ENCODE measurements at regions not wholly inside any gene's neighbourhood (a gene's known extent, or its start where the extent isn't known, plus 50 kb on each side); places are given as distances from the start of the nearest gene placed in this dataset.

- TF ChIP-seq CTCF (conservative IDR thresholded peaks at IDR 0.05) = no peak
- H3K27ac ChIP-seq = no peak overlapping the region
Observed at GRCh38 chr2:41434991-41435390, 612.8 kb upstream of the PKDCC start.

- TF ChIP-seq CTCF (conservative IDR thresholded peaks at IDR 0.05) = no peak
- no peak overlapping the region for H3K27ac ChIP-seq
Observed at GRCh38 chr2:41441958-41442357, 605.9 kb upstream of the PKDCC start.

- no peak overlapping the region for H3K27ac ChIP-seq
- TF ChIP-seq CTCF (conservative IDR thresholded peaks at IDR 0.05) = no peak
Observed at GRCh38 chr2:41445865-41446264, 602.0 kb upstream of the PKDCC start.

GRCh38 chr2:41446266-41446665 is 601.6 kb upstream of the PKDCC start:
- peak overlapping the region; percentile 85 for H3K27ac ChIP-seq
- TF ChIP-seq CTCF (conservative IDR thresholded peaks at IDR 0.05) = no peak

GRCh38 chr2:41448221-41448620 is 599.6 kb upstream of the PKDCC start:
- H3K27ac ChIP-seq = peak overlapping the region; percentile 85
- TF ChIP-seq CTCF (conservative IDR thresholded peaks at IDR 0.05) = no peak

- no peak overlapping the region for H3K27ac ChIP-seq
- TF ChIP-seq CTCF (conservative IDR thresholded peaks at IDR 0.05) = no peak
Observed at GRCh38 chr2:41457026-41457425, 590.8 kb upstream of the PKDCC start.

GRCh38 chr2:41460661-41461060 is 587.2 kb upstream of the PKDCC start:
- no peak for TF ChIP-seq CTCF (conservative IDR thresholded peaks at IDR 0.05)

GRCh38 chr2:41464395-41464794 is 583.4 kb upstream of the PKDCC start:
- no peak overlapping the region for H3K27ac ChIP-seq
- TF ChIP-seq CTCF (conservative IDR thresholded peaks at IDR 0.05) = no peak

More at GRCh38 chr2:41460661-41461060, 587.2 kb upstream of the PKDCC start:
- no peak overlapping the region for H3K27ac ChIP-seq

Data from VCaP (cell line).